ENCODE measurements at regions not wholly inside any gene's neighbourhood (a gene's known extent, or its start where the extent isn't known, plus 50 kb on each side); places are given as distances from the start of the nearest gene placed in this dataset.
A peak's percentile ranks its signal among the peaks of the same experiment; 100 is the strongest.
"Not testable (repeated sequence)": the region's sequence is repeated elsewhere in the genome, so short reads cannot be mapped to it uniquely, and the experiment has no call there.

- H3K9me3 ChIP-seq (replicated peaks in 1 of 2; ENCODE audit: control insufficient read depth in 2 of 2, insufficient read depth in 1 of 2, low read depth in 1 of 2, low read length in 2 of 2); H3K4me2 ChIP-seq (ENCODE audit: insufficient read depth, low read length, poor library complexity, severe bottlenecking); H3K27me3 ChIP-seq (ENCODE audit: control insufficient read depth in 3 of 3, insufficient read depth in 3 of 3, low read depth in 1 of 3, low read length in 3 of 3); H3K18ac ChIP-seq (ENCODE audit: low read length); H3K79me1 ChIP-seq (ENCODE audit: low read depth, low read length); H2BK12ac ChIP-seq (ENCODE audit: low read length); H3K4me3 ChIP-seq (ENCODE audit: low read length in 2 of 2); H3K36me3 ChIP-seq (replicated peaks in 1 of 2; ENCODE audit: control insufficient read depth in 2 of 2, insufficient read depth in 2 of 2, low read length in 2 of 2); H3K14ac ChIP-seq (ENCODE audit: low read length); H3K9ac ChIP-seq (ENCODE audit: low read depth, low read length, poor library complexity); H2BK5ac ChIP-seq (ENCODE audit: low read length); H3K23ac ChIP-seq (ENCODE audit: low read depth, low read length, poor library complexity); H2BK120ac ChIP-seq (ENCODE audit: low read depth, low read length); H2BK15ac ChIP-seq (ENCODE audit: low read length); H2AK5ac ChIP-seq (ENCODE audit: low read depth, low read length); H2AFZ ChIP-seq (ENCODE audit: low read length); H3K4ac ChIP-seq (ENCODE audit: low read length); H4K8ac ChIP-seq (ENCODE audit: low read depth, low read length); DNase-seq (ENCODE audit: low spot score); H3K27ac ChIP-seq (replicated peaks; ENCODE audit: low read length); H4K91ac ChIP-seq (ENCODE audit: low read depth, low read length, poor library complexity); H3K4me1 ChIP-seq (ENCODE audit: control insufficient read depth in 2 of 2, insufficient read depth in 1 of 2, low read depth in 1 of 2, low read length in 2 of 2): not testable (repeated sequence)
- no CpG with 5 or more reads among the region's 5 CpGs for WGBS, 2 donors (ENCODE audit: extremely low coverage in 2 of 2, insufficient read length in 2 of 2, insufficient replicate concordance in 1 of 2)
These were observed 416.9 kb downstream of the CDH10 start for GRCh38 chr5:24227881-24228280.

- Histone ChIP-seq H3K4me1 (ENCODE audit: control insufficient read depth in 2 of 2, insufficient read depth in 1 of 2, low read depth in 1 of 2, low read length in 2 of 2) (peaks cover 0 to 2% of the 10 kb centered on the region in 2 donors), H4K91ac (ENCODE audit: low read depth, low read length, poor library complexity) (no peak overlapping the region), H3K18ac (ENCODE audit: low read length) (no peak overlapping the region), H3K9me3 (replicated peaks in 1 of 2; ENCODE audit: control insufficient read depth in 2 of 2, insufficient read depth in 1 of 2, low read depth in 1 of 2, low read length in 2 of 2) (no peaks in the 10 kb centered on the region), H3K23ac (ENCODE audit: low read depth, low read length, poor library complexity) (no peak overlapping the region), H2BK120ac (ENCODE audit: low read depth, low read length) (no peak overlapping the region), H3K4ac (ENCODE audit: low read length) (no peak overlapping the region), H2BK5ac (ENCODE audit: low read length) (no peak overlapping the region), H3K4me2 (ENCODE audit: insufficient read depth, low read length, poor library complexity, severe bottlenecking) (no peak overlapping the region), H3K14ac (ENCODE audit: low read length) (no peak overlapping the region), H2BK15ac (ENCODE audit: low read length) (no peak overlapping the region), H3K4me3 (ENCODE audit: low read length in 2 of 2) (no peak overlapping the region), H2AK5ac (ENCODE audit: low read depth, low read length) (no peak overlapping the region), H3K9ac (ENCODE audit: low read depth, low read length, poor library complexity) (no peak overlapping the region), H2BK12ac (ENCODE audit: low read length) (no peak overlapping the region), H3K27ac (replicated peaks; ENCODE audit: low read length) (no peak overlapping the region), H2AFZ (ENCODE audit: low read length) (peak overlapping the region; percentile 26), H4K8ac (ENCODE audit: low read depth, low read length) (no peak overlapping the region), H3K79me1 (ENCODE audit: low read depth, low read length) (no peaks in the 10 kb centered on the region), H3K36me3 (replicated peaks in 1 of 2; ENCODE audit: control insufficient read depth in 2 of 2, insufficient read depth in 2 of 2, low read length in 2 of 2) (no peaks in the 10 kb centered on the region), H3K27me3 (ENCODE audit: control insufficient read depth in 3 of 3, insufficient read depth in 3 of 3, low read depth in 1 of 3, low read length in 3 of 3) (no peaks in the 10 kb centered on the region)
- no peak for DNase-seq (ENCODE audit: low spot score)
- no CpG with 5 or more reads among the region's 1 CpG for WGBS, 2 donors (ENCODE audit: extremely low coverage in 2 of 2, insufficient read length in 2 of 2, insufficient replicate concordance in 1 of 2)
These were observed 412.7 kb downstream of the CDH10 start for GRCh38 chr5:24232041-24232440.

GRCh38 chr5:24232929-24233498 is 411.8 kb downstream of the CDH10 start:
- no peak overlapping the region for H3K27ac ChIP-seq (replicated peaks; ENCODE audit: low read length)
- H2AFZ ChIP-seq (ENCODE audit: low read length): no peak overlapping the region
- WGBS, 2 donors (ENCODE audit: extremely low coverage in 2 of 2, insufficient read length in 2 of 2, insufficient replicate concordance in 1 of 2): no CpG with 5 or more reads among the region's 4 CpGs
- H3K36me3 ChIP-seq (replicated peaks in 1 of 2; ENCODE audit: control insufficient read depth in 2 of 2, insufficient read depth in 2 of 2, low read length in 2 of 2): no peaks in the 10 kb centered on the region
- no peak overlapping the region for H3K18ac ChIP-seq (ENCODE audit: low read length)
- H3K14ac ChIP-seq (ENCODE audit: low read length): no peak overlapping the region
- DNase-seq (ENCODE audit: low spot score): no peak
- H2BK15ac ChIP-seq (ENCODE audit: low read length): no peak overlapping the region
- H3K4me1 ChIP-seq (ENCODE audit: control insufficient read depth in 2 of 2, insufficient read depth in 1 of 2, low read depth in 1 of 2, low read length in 2 of 2): peaks cover 0 to 2% of the 10 kb centered on the region in 2 donors
- H3K79me1 ChIP-seq (ENCODE audit: low read depth, low read length): no peaks in the 10 kb centered on the region
- H2BK12ac ChIP-seq (ENCODE audit: low read length): no peak overlapping the region
- no peak overlapping the region for H4K91ac ChIP-seq (ENCODE audit: low read depth, low read length, poor library complexity)
- H3K4ac ChIP-seq (ENCODE audit: low read length): no peak overlapping the region
- H2BK5ac ChIP-seq (ENCODE audit: low read length): no peak overlapping the region
- no peak overlapping the region for H2BK120ac ChIP-seq (ENCODE audit: low read depth, low read length)
- no peak overlapping the region for H3K9ac ChIP-seq (ENCODE audit: low read depth, low read length, poor library complexity)
- no peak overlapping the region for H2AK5ac ChIP-seq (ENCODE audit: low read depth, low read length)
- H3K9me3 ChIP-seq (replicated peaks in 1 of 2; ENCODE audit: control insufficient read depth in 2 of 2, insufficient read depth in 1 of 2, low read depth in 1 of 2, low read length in 2 of 2): no peaks in the 10 kb centered on the region
- H4K8ac ChIP-seq (ENCODE audit: low read depth, low read length): no peak overlapping the region
- no peaks in the 10 kb centered on the region for H3K27me3 ChIP-seq (ENCODE audit: control insufficient read depth in 3 of 3, insufficient read depth in 3 of 3, low read depth in 1 of 3, low read length in 3 of 3)
- no peak overlapping the region for H3K4me3 ChIP-seq (ENCODE audit: low read length in 2 of 2)
- no peak overlapping the region for H3K4me2 ChIP-seq (ENCODE audit: insufficient read depth, low read length, poor library complexity, severe bottlenecking)
- H3K23ac ChIP-seq (ENCODE audit: low read depth, low read length, poor library complexity): no peak overlapping the region

- no CpG with 5 or more reads among the region's 2 CpGs for WGBS, 2 donors (ENCODE audit: extremely low coverage in 2 of 2, insufficient read length in 2 of 2, insufficient replicate concordance in 1 of 2)
- no peak overlapping the region for H2BK120ac ChIP-seq (ENCODE audit: low read depth, low read length)
- no peak overlapping the region for H3K14ac ChIP-seq (ENCODE audit: low read length)
- no peak for DNase-seq (ENCODE audit: low spot score)
- no peaks in the 10 kb centered on the region for H3K79me1 ChIP-seq (ENCODE audit: low read depth, low read length)
- no peak overlapping the region for H2BK12ac ChIP-seq (ENCODE audit: low read length)
- H3K27ac ChIP-seq (replicated peaks; ENCODE audit: low read length): no peak overlapping the region
- H3K23ac ChIP-seq (ENCODE audit: low read depth, low read length, poor library complexity): no peak overlapping the region
- no peak overlapping the region for H3K18ac ChIP-seq (ENCODE audit: low read length)
- no peak overlapping the region for H3K9ac ChIP-seq (ENCODE audit: low read depth, low read length, poor library complexity)
- no peak overlapping the region for H3K4me3 ChIP-seq (ENCODE audit: low read length in 2 of 2)
- no peak overlapping the region for H2AK5ac ChIP-seq (ENCODE audit: low read depth, low read length)
- H3K4me2 ChIP-seq (ENCODE audit: insufficient read depth, low read length, poor library complexity, severe bottlenecking): no peak overlapping the region
- H4K8ac ChIP-seq (ENCODE audit: low read depth, low read length): no peak overlapping the region
- H3K36me3 ChIP-seq (replicated peaks in 1 of 2; ENCODE audit: control insufficient read depth in 2 of 2, insufficient read depth in 2 of 2, low read length in 2 of 2): no peaks in the 10 kb centered on the region
- H2BK5ac ChIP-seq (ENCODE audit: low read length): no peak overlapping the region
- no peak overlapping the region for H2BK15ac ChIP-seq (ENCODE audit: low read length)
- no peak overlapping the region for H4K91ac ChIP-seq (ENCODE audit: low read depth, low read length, poor library complexity)
- no peaks in the 10 kb centered on the region for H3K9me3 ChIP-seq (replicated peaks in 1 of 2; ENCODE audit: control insufficient read depth in 2 of 2, insufficient read depth in 1 of 2, low read depth in 1 of 2, low read length in 2 of 2)
- H2AFZ ChIP-seq (ENCODE audit: low read length): no peak overlapping the region
- no peaks in the 10 kb centered on the region for H3K27me3 ChIP-seq (ENCODE audit: control insufficient read depth in 3 of 3, insufficient read depth in 3 of 3, low read depth in 1 of 3, low read length in 3 of 3)
- H3K4me1 ChIP-seq (ENCODE audit: control insufficient read depth in 2 of 2, insufficient read depth in 1 of 2, low read depth in 1 of 2, low read length in 2 of 2): peaks cover 0 to 2% of the 10 kb centered on the region in 2 donors
- no peak overlapping the region for H3K4ac ChIP-seq (ENCODE audit: low read length)
These were observed 408.8 kb downstream of the CDH10 start for GRCh38 chr5:24235946-24236345.
